HEK293 (cell line): ENCODE measurements at regions not wholly inside any gene's neighbourhood (a gene's known extent, or its start where the extent isn't known, plus 50 kb on each side); places are given as distances from the start of the nearest gene placed in this dataset.

Experiments
- CTCF ChIA-PET: fragments of 350-600 bp; formaldehyde crosslinking; extraction: SDS; loops from one replicate; lab custom pipeline; 2021; ENCODE audit warnings: antibody characterized with exemption; lab: Yijun Ruan, JAX
- POLR2A ChIA-PET: fragments of 300-600 bp; formaldehyde crosslinking; extraction: SDS; loops from one replicate; lab custom pipeline; 2020; ENCODE audit warnings: antibody characterized with exemption, inconsistent platforms; lab: Yijun Ruan, JAX
- H3K27ac ChIP-seq: fragments of 200-500 bp; sonication (Bioruptor generic); 2 replicates; pipeline ENCODE4 v1.5.1; 2014; ENCODE audit warnings: low read depth, low read length, control low read depth, inconsistent platforms; ENCODE audit errors: extremely low read depth
- H3K36me3 ChIP-seq, 2 experiments: fragments of 200-500 bp in 1 of 2; sonication (Bioruptor generic) in 1 of 2; 1 replicate in 1 of 2; 2 replicates in 1 of 2; pipeline ENCODE4 v1.5.1; 2014 to 2017; ENCODE audit warnings: inconsistent platforms in 2 of 2, low read length in 2 of 2; ENCODE audit not compliant: control insufficient read depth in 2 of 2, insufficient read depth in 1 of 2
- H3K4me1 ChIP-seq: fragments of 200-500 bp; sonication (Bioruptor generic); 2 replicates; pipeline ENCODE4 v1.5.1; 2014; ENCODE audit warnings: mild to moderate bottlenecking, low read length, inconsistent platforms; ENCODE audit not compliant: control insufficient read depth, insufficient read depth
- H3K4me3 ChIP-seq: 2 replicates; pipeline ENCODE4 v1.5.1; 2011; ENCODE audit warnings: low read depth, mild to moderate bottlenecking, control low read depth, low read length, moderate library complexity
- H3K9me3 ChIP-seq: fragments of 200-500 bp; sonication (Bioruptor generic); 2 replicates; pipeline ENCODE4 v1.5.1; 2014; ENCODE audit warnings: low read depth, low read length, inconsistent platforms; ENCODE audit not compliant: control insufficient read depth, insufficient read depth
- BCL11B ChIP-seq: fragments of 450-650 bp; formaldehyde crosslinking; IDR thresholded peaks from 2 replicates; pipeline ENCODE4 v1.5.1; 2016; ENCODE audit warnings: low read depth, missing biosample characterization, missing genetic modification characterization
- EGR2 ChIP-seq: fragments of 450-650 bp; formaldehyde crosslinking; IDR thresholded peaks from 2 replicates; pipeline ENCODE4 v1.5.1; 2016; ENCODE audit warnings: low read depth, missing biosample characterization, missing genetic modification characterization
- HOXC10 ChIP-seq: sonication (generic); formaldehyde crosslinking; IDR thresholded peaks from 2 replicates; pipeline ENCODE4 v1.8.1; 2023; ENCODE audit warnings: mild to moderate bottlenecking, missing genetic modification reagents
- OSR2 ChIP-seq: fragments of 450-650 bp; formaldehyde crosslinking; IDR thresholded peaks from 2 replicates; pipeline ENCODE4 v1.5.1; 2016; ENCODE audit warnings: missing biosample characterization, missing genetic modification characterization
- SCRT2 ChIP-seq: fragments of 450-650 bp; formaldehyde crosslinking; IDR thresholded peaks from 2 replicates; pipeline ENCODE4 v1.5.1; 2016; ENCODE audit warnings: missing biosample characterization, missing genetic modification characterization
- YY2 ChIP-seq: fragments of 450-650 bp; formaldehyde crosslinking; IDR thresholded peaks from 2 replicates; pipeline ENCODE4 v1.5.1; 2016; ENCODE audit warnings: missing biosample characterization, missing genetic modification characterization
- ZBTB17 ChIP-seq: fragments of 450-650 bp; formaldehyde crosslinking; IDR thresholded peaks from 2 replicates; pipeline ENCODE4 v1.5.1; 2016; ENCODE audit warnings: missing biosample characterization, missing genetic modification characterization
- ZBTB21 ChIP-seq: fragments of 450-650 bp; formaldehyde crosslinking; IDR thresholded peaks from 2 replicates; pipeline ENCODE4 v1.5.1; 2017; ENCODE audit warnings: missing biosample characterization, missing genetic modification characterization
- ZBTB8A ChIP-seq: fragments of 450-650 bp; formaldehyde crosslinking; IDR thresholded peaks from 2 replicates; pipeline ENCODE4 v1.5.1; 2016; ENCODE audit warnings: missing biosample characterization, missing genetic modification characterization
- ZEB2 ChIP-seq: fragments of 450-650 bp; formaldehyde crosslinking; IDR thresholded peaks from 2 replicates; pipeline ENCODE4 v1.5.1; 2016; ENCODE audit warnings: missing biosample characterization, missing genetic modification characterization
- ZNF138 ChIP-seq: fragments of 450-650 bp; formaldehyde crosslinking; IDR thresholded peaks from 2 replicates; pipeline ENCODE4 v1.5.1; 2016; ENCODE audit warnings: missing biosample characterization, missing genetic modification characterization, borderline replicate concordance
- ZNF146 ChIP-seq: fragments of 450-650 bp; formaldehyde crosslinking; IDR thresholded peaks from 2 replicates; pipeline ENCODE4 v1.5.1; 2016; ENCODE audit warnings: missing biosample characterization, missing genetic modification characterization
- ZNF184 ChIP-seq: fragments of 450-650 bp; IDR thresholded peaks from 2 replicates; pipeline ENCODE4 v1.5.1; 2018; ENCODE audit warnings: missing biosample characterization, mild to moderate bottlenecking, missing genetic modification characterization
- ZNF23 ChIP-seq: fragments of 450-650 bp; formaldehyde crosslinking; IDR thresholded peaks from 2 replicates; pipeline ENCODE4 v1.5.1; 2016; ENCODE audit warnings: missing biosample characterization, missing genetic modification characterization, borderline replicate concordance
- ZNF248 ChIP-seq: fragments of 450-650 bp; formaldehyde crosslinking; IDR thresholded peaks from 2 replicates; pipeline ENCODE4 v1.5.1; 2017; ENCODE audit warnings: missing biosample characterization, missing genetic modification characterization
- ZNF394 ChIP-seq: fragments of 450-650 bp; formaldehyde crosslinking; IDR thresholded peaks from 2 replicates; pipeline ENCODE4 v1.5.1; 2016; ENCODE audit warnings: missing biosample characterization, missing genetic modification characterization, mild to moderate bottlenecking, moderate library complexity, borderline replicate concordance
- ZNF404 ChIP-seq: fragments of 450-650 bp; formaldehyde crosslinking; IDR thresholded peaks from 2 replicates; pipeline ENCODE4 v1.5.1; 2017; ENCODE audit warnings: missing biosample characterization, missing genetic modification characterization
- ZNF548 ChIP-seq: fragments of 450-650 bp; formaldehyde crosslinking; IDR thresholded peaks from 2 replicates; pipeline ENCODE4 v1.5.1; 2016; ENCODE audit warnings: missing biosample characterization, missing genetic modification characterization
- ZNF670 ChIP-seq: fragments of 450-650 bp; formaldehyde crosslinking; IDR thresholded peaks from 2 replicates; pipeline ENCODE4 v1.5.1; 2016; ENCODE audit warnings: missing biosample characterization, missing genetic modification characterization, low read depth
- TF ChIP-seq, protein P1 (sequence below): IDR thresholded peaks from 2 replicates; pipeline ENCODE4 v1.6.1; 2011; ENCODE audit warnings: mild to moderate bottlenecking, low read depth, low read length, borderline replicate concordance
- TF ChIP-seq, protein P2 (sequence below): fragments of 450-650 bp; formaldehyde crosslinking; IDR thresholded peaks from 2 replicates; pipeline ENCODE4 v1.5.1; 2017; ENCODE audit warnings: missing biosample characterization, missing genetic modification characterization
- TF ChIP-seq, protein P3 (sequence below): fragments of 450-650 bp; formaldehyde crosslinking; IDR thresholded peaks from 2 replicates; pipeline ENCODE4 v1.5.1; 2016; ENCODE audit warnings: missing biosample characterization, missing genetic modification characterization
- TF ChIP-seq, protein P4 (sequence below): fragments of 450-650 bp; IDR thresholded peaks from 2 replicates; pipeline ENCODE4 v1.5.1; 2018; ENCODE audit warnings: missing biosample characterization, mild to moderate bottlenecking, missing genetic modification characterization
- TF ChIP-seq, protein P5 (sequence below): fragments of 450-650 bp; formaldehyde crosslinking; IDR thresholded peaks from 2 replicates; pipeline ENCODE4 v1.5.1; 2017; ENCODE audit warnings: missing biosample characterization, missing genetic modification characterization
- TF ChIP-seq, protein P6 (sequence below): fragments of 450-650 bp; formaldehyde crosslinking; IDR thresholded peaks from 2 replicates; pipeline ENCODE4 v1.5.1; 2016; ENCODE audit warnings: missing biosample characterization, missing genetic modification characterization, borderline replicate concordance

DNA sequence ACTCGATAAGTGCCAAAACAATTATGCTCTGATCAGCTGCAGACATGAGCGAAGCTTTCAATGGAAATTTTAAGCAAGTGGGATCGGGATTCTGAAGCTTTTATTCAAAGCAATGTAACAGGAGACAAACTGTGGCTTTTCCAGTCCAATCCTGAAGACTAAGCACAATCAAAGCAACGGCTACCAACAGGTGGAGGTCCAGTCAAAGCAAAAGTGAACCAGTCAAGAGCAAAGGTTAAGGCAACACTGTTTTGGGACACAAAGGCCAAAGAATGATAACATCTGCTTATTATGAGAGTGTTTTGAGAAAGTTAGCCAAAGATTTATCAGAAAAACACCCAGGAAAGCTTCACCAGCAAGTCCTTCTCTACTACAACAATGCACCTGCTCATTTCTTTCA, 170.1 kb downstream of the SEC16B start:
- POLR2A ChIA-PET = no interaction called here

DNA sequence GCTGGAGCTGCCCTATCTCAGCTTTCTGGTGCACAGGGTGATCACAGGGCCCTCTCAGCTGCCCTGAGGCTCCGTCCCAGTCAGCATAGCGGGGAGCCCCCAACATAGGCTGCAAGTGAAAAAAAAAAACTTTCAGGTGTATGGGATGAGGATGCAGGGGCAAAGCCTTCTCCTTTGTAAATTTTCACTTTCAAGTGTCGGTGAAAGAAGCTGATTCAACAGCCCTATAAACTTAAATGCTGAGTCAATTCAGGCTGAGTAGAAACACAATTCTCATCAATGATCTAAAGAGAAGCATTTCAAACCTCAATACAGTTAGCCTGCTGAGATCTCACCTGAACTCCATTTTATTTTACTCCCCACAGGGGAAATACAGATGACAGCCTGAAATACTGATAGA, 171.2 kb downstream of the SEC16B start:
- ChIA-PET CTCF (interaction anchor here (0.7 to 1.1 kb wide), 3 partner anchors 10 to 902 kb away, joined by 3 read pairs; no protein-coding TSS in a partner anchor), POLR2A (no interaction called here)
- no peaks in the 10 kb centered on the region for H3K9me3 ChIP-seq
- H3K4me3 ChIP-seq = no peak overlapping the region
- H3K4me1 ChIP-seq = no peaks in the 10 kb centered on the region
- H3K36me3 ChIP-seq = no peaks in the 10 kb centered on the region
- no peak overlapping the region for H3K27ac ChIP-seq
- TF ChIP-seq OSR2 (tag by site-specific recombination) (no peak), HOXC10 (no peak), ZBTB21 (no peak), BCL11B (tag by site-specific recombination) (no peak), ZNF23 (no peak), YY2 (tag by site-specific recombination) (no peak), ZBTB8A (tag by site-specific recombination) (no peak)
- TF ChIP-seq, protein P1, sequence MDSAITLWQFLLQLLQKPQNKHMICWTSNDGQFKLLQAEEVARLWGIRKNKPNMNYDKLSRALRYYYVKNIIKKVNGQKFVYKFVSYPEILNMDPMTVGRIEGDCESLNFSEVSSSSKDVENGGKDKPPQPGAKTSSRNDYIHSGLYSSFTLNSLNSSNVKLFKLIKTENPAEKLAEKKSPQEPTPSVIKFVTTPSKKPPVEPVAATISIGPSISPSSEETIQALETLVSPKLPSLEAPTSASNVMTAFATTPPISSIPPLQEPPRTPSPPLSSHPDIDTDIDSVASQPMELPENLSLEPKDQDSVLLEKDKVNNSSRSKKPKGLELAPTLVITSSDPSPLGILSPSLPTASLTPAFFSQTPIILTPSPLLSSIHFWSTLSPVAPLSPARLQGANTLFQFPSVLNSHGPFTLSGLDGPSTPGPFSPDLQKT = no peak

More for the DNA sequence above, 170.1 kb downstream of the SEC16B start:
- no peaks in the 10 kb centered on the region for H3K4me1 ChIP-seq
- no peaks in the 10 kb centered on the region for H3K36me3 ChIP-seq
- CTCF ChIA-PET = interaction anchor here (0.6 to 1.0 kb wide), 2 partner anchors 249 to 575 kb away, joined by 3 read pairs; no protein-coding TSS in a partner anchor
- no peak overlapping the region for H3K4me3 ChIP-seq
- no peaks in the 10 kb centered on the region for H3K9me3 ChIP-seq
- no peak overlapping the region for H3K27ac ChIP-seq
- TF ChIP-seq ZNF146 (tag by site-specific recombination) (no peak), EGR2 (no peak), ZNF248 (tag by site-specific recombination) (no peak), ZNF138 (tag by site-specific recombination) (no peak), SCRT2 (tag by site-specific recombination) (peak; percentile 30; the same call in 1 of the 2 replicates), ZNF394 (tag by site-specific recombination) (no peak)
- TF ChIP-seq, protein P2, sequence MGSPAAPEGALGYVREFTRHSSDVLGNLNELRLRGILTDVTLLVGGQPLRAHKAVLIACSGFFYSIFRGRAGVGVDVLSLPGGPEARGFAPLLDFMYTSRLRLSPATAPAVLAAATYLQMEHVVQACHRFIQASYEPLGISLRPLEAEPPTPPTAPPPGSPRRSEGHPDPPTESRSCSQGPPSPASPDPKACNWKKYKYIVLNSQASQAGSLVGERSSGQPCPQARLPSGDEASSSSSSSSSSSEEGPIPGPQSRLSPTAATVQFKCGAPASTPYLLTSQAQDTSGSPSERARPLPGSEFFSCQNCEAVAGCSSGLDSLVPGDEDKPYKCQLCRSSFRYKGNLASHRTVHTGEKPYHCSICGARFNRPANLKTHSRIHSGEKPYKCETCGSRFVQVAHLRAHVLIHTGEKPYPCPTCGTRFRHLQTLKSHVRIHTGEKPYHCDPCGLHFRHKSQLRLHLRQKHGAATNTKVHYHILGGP (tag by site-specific recombination) = no peak

DNA sequence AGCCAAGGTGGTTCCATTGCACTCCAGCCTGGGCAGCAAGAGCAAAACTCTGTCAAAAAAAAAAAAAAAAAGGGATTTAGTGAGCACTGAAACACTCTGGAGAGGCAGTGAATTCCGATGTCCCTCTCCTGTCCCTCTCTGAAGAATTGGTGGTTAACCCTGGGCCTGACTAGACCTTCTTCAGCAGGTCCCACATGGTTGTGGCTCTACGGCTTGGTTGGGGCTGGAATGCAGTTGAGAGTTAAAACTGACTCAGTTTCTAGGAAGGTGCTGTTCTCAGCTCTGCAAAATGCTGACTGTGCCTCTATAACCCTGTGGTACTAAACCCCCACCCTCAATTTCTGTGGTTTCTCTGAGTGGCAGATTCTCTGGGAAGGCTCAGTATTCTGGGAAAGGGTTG, 173.3 kb downstream of the SEC16B start:
- no peak overlapping the region for H3K27ac ChIP-seq
- ChIA-PET CTCF (interaction anchor here (0.6 kb wide), 1 partner anchor 847 kb away, joined by 3 read pairs; no protein-coding TSS in a partner anchor), POLR2A (no interaction called here)
- no peaks in the 10 kb centered on the region for H3K9me3 ChIP-seq
- H3K4me1 ChIP-seq = no peaks in the 10 kb centered on the region
- no peak overlapping the region for H3K4me3 ChIP-seq
- no peaks in the 10 kb centered on the region for H3K36me3 ChIP-seq
- TF ChIP-seq ZBTB17 (tag by site-specific recombination) (no peak), ZNF548 (tag by site-specific recombination) (no peak), ZNF184 (tag by site-specific recombination) (no peak), ZNF146 (tag by site-specific recombination) (no peak), ZNF404 (no peak), ZNF670 (tag by site-specific recombination) (no peak), ZEB2 (tag by site-specific recombination) (no peak), ZNF138 (tag by site-specific recombination) (no peak)
- TF ChIP-seq, protein P3, sequence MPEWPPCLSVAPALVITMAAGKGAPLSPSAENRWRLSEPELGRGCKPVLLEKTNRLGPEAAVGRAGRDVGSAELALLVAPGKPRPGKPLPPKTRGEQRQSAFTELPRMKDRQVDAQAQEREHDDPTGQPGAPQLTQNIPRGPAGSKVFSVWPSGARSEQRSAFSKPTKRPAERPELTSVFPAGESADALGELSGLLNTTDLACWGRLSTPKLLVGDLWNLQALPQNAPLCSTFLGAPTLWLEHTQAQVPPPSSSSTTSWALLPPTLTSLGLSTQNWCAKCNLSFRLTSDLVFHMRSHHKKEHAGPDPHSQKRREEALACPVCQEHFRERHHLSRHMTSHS (tag by site-specific recombination) = no peak
- TF ChIP-seq, protein P4, sequence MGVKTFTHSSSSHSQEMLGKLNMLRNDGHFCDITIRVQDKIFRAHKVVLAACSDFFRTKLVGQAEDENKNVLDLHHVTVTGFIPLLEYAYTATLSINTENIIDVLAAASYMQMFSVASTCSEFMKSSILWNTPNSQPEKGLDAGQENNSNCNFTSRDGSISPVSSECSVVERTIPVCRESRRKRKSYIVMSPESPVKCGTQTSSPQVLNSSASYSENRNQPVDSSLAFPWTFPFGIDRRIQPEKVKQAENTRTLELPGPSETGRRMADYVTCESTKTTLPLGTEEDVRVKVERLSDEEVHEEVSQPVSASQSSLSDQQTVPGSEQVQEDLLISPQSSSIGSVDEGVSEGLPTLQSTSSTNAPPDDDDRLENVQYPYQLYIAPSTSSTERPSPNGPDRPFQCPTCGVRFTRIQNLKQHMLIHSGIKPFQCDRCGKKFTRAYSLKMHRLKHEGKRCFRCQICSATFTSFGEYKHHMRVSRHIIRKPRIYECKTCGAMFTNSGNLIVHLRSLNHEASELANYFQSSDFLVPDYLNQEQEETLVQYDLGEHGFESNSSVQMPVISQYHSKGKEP (tag by site-specific recombination) = no peak
- TF ChIP-seq, protein P5, sequence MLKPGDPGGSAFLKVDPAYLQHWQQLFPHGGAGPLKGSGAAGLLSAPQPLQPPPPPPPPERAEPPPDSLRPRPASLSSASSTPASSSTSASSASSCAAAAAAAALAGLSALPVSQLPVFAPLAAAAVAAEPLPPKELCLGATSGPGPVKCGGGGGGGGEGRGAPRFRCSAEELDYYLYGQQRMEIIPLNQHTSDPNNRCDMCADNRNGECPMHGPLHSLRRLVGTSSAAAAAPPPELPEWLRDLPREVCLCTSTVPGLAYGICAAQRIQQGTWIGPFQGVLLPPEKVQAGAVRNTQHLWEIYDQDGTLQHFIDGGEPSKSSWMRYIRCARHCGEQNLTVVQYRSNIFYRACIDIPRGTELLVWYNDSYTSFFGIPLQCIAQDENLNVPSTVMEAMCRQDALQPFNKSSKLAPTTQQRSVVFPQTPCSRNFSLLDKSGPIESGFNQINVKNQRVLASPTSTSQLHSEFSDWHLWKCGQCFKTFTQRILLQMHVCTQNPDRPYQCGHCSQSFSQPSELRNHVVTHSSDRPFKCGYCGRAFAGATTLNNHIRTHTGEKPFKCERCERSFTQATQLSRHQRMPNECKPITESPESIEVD (tag by site-specific recombination) = no peak
- TF ChIP-seq, protein P6, sequence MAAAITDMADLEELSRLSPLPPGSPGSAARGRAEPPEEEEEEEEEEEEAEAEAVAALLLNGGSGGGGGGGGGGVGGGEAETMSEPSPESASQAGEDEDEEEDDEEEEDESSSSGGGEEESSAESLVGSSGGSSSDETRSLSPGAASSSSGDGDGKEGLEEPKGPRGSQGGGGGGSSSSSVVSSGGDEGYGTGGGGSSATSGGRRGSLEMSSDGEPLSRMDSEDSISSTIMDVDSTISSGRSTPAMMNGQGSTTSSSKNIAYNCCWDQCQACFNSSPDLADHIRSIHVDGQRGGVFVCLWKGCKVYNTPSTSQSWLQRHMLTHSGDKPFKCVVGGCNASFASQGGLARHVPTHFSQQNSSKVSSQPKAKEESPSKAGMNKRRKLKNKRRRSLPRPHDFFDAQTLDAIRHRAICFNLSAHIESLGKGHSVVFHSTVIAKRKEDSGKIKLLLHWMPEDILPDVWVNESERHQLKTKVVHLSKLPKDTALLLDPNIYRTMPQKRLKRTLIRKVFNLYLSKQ (tag by site-specific recombination) = no peak
